NCI-H1105 treated with DMSO at 0.1 percent for 48 hours (cell line): ENCODE measurements at regions not wholly inside any gene's neighbourhood (a gene's known extent, or its start where the extent isn't known, plus 50 kb on each side); places are given as distances from the start of the nearest gene placed in this dataset.

ENCODE experiments used
- DNase-seq: peaks from one replicate; lab custom pipeline; 2025; lab: John Stamatoyannopoulos, UW

DNA sequence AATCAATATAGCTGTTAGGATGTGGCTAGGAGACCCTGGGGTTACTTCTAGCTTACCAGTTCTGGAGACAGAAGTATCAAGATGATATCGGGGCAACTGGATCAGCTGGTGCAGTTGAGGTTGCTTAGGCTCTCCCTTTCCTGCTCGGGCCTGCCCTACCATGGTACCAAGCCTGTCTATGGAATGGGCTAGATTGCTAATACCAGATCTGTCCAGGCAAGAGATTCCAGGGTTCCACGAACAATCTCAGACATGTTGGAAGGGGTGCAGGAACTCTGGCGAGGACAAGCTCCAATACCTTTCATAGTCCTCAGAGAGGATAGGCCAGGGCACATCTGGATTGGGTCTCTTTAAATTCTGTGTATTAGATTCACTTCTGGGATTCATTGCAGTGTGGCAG lies 53.8 kb downstream of the ADM start:
- DNase-seq, result no peak

DNA sequence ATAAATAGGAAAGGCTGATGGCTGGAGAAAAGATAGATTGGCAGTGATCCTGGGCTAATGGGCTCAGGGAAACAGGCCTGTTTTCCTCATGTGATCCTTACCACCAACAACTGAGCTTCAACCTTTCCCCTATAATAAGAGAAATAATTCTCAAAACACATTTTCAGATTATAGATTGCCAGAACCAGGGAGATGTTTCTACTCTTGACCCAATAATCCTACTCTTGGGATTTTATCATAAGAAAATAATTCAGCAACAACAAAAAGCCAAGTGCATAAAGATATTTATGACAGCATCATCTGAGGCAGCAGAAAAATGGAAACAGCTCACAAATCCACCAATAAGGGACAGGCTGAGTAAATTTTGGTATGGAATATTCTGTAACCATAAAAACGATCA lies 54.3 kb downstream of the ADM start:
- no peak for DNase-seq

DNA sequence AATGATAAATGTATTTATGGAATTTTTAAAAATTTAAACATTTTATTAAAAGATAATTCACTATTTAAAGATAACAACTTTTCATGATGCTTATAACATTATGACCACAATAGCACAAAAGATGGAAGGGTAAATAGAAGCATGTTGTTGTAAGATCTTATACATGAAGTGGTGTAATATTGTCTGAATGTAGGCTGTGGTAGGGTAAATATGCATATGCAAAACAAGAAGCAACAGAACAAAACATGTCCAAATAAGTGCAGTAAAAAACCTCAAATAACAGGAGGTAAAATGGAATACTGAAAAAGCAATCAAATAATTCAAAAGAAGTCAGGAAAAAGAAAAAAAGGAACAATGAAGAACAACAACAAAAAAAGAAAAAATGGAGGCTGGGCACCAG lies 56.0 kb downstream of the ADM start:
- DNase-seq, result no peak

DNA sequence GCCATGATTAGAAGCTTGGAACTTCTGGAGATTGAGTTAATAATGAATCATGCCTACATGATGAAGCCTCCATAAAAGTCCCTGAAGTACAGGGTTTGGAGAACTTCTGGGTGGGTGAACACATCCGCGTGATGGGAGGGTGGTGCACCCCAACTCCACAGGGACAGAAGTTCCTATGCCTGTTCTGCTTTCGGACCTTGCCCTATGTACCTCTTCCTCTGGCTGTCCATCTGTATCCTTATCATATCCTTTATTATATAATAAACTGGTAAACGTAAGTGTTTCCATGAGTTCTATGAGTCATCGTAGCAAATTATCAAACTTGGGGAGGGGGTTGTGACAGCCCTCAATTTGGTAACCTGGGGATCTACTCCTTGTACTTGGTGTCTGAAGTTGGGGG lies 60.2 kb downstream of the ADM start:
- no peak for DNase-seq

DNA sequence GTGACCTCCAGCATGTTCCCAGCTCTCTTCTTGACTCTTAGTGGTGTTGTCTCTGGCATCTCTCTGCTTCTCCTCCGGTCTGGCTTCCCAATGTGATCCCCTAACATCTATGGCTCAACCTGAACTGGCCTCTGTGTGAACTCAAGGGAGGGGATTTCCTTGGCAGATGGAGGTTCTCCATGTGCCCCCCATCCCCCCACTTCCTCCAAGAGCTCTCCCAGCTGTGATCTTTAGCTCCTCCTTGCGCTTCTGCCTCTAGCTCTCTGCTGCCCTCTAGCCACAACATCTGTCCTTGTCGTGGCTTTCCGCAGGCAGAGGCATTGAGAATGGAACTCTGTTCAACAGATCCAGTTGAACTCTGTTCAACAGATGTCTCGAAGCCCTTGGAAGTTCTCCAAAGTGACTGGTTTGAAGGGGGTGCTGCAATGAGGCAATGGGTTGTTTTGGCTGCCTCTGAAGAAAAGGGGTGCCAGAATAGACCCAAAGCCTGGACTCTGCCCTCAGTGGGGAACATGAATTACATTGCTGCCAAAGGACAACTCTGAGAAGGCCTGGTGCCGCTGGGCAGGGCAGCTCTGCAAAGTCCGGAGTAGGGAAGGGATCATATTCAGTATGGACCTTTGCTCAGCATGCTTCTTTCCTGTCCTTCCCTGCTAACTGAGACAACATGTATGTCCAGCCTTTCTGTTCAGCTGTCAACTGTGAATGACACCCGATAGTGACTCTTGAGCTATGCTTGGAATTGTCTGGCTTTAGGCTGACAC lies 61.9 kb downstream of the ADM start:
- DNase-seq, result peak; percentile 43

DNA sequence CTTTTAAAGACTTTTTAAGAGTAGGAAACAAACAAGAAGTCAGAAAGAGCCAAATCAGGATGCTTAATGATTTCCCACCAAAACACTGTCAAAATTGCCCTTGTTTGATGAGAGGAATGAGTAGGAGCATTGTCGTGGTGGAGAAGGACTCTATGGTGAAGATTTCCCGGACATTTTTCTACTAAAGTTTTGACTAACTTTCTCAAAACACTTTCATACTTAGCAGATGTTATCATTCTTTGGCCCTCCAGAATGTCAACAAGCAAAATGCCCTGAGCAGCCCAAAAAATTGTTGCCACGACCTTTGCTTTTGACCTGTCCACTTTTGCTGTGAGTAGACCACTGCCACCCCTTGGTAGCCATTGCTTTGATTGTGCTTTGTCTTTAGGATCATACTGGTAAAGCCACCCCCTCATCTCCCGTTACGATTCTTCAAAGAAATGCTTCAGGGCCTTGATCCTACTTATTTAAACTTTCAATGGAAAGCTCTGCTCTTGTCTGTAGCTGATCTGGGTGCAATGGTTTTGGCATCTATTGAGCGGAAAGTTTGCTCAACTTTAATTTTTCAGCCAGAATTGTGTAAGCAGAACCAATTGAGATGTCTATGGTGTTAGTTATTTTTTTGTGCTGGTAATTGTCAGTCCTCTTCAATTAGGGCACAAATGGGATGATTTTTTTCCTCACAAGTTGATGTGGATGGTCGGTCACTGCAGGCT lies 67.2 kb downstream of the ADM start:
- no peak for DNase-seq

DNA sequence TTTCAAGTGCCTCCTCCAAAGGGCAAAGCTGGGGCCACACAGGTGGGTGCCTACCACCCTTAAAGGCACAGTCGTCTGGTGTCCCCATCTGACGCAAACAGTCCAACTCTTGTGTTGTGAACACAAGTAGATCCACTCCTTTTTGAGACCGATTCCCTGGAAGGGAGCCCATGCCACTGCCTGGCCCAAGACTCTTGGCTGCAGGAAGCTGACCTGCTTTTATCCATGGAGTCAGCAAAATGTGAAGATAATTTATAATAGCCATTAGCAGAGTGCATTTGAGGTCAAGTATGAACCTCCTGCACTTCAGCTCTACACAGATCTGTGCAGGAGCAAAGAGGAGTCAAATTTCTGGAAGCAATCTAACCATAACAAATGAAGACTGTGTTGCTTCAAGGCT lies 68.5 kb downstream of the ADM start:
- DNase-seq, result peak; percentile 18

DNA sequence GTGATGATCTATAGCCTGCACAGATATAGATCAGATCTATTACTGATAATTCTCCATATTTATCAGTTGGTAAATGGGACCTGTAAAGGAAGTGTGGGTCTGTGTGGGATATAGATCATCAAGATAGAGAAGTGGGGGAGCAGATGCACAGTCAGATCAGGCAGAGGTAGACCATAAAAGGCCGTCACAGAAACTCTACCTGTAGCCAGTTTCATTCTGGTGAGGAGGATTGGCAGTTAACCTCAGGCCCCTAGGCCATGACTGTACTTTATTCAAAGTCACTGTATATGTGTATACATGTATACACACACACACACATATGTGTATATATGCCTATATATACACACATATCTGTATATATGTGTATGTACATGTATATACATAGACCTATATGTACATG lies 69.1 kb downstream of the ADM start:
- DNase-seq, result no peak

DNA sequence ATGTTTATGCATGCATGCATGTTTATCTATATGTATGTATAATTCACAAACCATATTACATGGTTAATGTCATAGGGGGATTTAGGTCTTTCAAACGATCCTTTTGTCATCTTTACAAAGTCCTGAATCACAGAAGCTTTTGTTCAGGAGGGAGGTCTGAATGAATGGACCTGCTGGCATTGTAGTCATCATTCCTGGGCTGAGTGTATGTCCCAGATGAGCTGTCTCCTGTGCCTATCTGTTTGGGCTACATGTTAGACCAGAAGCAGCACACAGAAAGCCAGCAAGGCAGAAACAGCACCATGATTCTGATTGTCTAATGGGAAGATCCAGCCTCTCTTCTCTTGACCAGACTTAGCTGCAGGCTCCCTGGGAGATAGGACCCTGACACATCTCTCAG lies 69.5 kb downstream of the ADM start:
- no peak for DNase-seq

DNA sequence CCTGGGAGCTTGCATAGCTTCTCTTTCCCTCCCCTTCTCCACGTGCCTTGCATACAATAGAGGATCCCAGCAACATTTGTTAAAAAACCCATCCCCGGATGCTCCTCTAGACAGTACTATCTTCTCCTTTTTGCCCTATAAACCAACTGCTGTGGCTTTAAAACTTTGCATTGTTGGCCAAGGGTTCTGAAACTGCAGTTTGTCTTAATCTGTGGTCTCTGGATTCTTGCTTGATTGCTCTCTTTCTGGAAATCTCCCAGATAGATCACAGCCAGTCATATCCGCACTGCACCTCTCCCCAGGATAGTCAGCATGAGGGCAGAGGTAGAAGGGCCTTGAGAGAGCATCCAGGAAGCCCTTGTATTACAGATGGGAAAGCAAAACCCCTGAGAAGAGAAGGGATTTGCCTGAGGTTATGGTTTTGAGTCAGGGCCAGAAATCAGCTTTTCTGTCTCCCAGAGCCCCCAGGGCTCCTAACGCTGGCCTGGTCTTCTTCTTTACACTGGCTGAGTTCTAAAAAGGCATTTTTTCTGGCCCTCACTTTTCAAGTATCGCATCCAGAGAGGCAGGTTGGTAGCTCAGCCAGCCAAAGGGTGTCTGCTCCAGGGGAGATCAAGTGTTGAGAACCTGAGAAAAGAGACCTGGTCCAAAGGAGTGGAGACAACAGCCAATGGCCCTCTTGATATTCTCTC lies 70.6 kb downstream of the ADM start:
- DNase-seq, result no peak

DNA sequence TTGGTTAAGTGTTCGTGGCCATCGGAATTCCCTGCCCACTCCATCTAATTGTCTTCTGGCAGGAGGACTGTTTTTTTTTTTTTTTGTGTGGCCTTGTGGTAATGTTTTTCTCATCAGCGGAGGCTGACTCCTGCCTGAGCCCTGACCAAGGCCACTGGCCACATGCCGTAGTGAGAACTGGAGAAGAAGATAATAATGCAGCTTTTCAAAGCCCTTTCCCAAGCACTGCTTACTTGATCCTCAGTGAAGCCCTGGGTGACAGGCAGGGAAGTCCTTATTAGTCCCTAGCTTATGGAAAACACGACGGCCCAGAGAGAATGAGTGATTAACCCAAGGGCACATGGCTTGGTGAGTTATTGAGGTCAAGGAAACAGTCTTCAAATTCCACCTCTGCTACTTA lies 71.2 kb downstream of the ADM start:
- no peak for DNase-seq

DNA sequence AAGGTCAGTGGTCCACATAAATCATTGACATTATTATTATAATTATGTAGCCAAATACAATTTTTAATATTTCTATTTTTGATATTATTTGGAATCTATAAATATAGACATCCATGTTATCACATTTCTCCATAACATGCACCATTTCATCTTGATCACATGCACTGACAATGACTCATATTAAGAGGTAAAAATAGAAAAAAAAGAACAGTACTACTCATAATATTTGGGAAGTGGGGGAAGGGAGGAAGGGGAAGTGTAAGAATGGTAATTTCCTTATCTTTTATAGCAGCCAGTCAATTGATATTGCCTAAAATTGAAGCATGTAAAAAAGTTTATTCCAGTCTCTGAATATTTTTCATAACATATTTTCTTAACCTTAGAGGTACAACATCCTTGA lies 72.3 kb downstream of the ADM start:
- DNase-seq, result no peak

DNA sequence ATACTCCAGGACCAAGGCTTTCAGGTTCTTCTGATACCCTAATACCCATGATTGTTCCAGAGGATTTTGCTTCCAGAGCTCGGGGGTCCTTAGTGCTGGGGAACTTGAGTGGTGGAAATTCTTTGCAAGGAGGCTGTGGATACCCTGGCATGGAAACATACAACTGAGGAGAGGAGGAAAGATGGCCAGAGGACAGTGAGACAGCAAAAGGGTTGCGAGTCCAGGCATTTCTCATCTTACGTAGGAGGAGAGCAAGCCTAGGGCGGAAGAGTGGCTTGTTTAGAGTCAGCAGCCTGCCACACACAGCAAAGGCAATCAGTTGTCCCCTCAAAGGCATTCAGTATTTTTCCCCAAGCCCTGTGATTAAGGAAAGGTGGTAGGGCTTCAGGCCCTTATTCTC lies 73.5 kb downstream of the ADM start:
- no peak for DNase-seq

DNA sequence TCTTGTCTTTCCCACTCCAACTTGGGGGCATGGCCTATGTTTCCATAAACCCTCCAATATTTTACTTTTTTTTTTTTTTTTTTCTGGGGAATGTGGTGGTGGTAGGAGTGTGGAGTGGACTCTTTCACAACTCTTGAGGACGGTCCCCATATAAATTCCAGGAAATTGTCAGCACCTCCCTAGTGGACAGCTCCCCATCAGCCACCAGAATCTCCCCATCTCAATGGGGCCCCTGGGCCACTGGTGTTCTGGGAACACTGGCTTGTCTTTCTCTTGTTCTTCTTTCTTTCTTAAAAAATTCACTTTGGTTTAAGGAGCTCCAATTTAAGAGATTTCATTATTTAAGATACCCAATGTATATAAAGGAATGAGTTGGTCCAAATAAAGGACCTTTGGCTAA lies 74.1 kb downstream of the ADM start:
- no peak for DNase-seq

DNA sequence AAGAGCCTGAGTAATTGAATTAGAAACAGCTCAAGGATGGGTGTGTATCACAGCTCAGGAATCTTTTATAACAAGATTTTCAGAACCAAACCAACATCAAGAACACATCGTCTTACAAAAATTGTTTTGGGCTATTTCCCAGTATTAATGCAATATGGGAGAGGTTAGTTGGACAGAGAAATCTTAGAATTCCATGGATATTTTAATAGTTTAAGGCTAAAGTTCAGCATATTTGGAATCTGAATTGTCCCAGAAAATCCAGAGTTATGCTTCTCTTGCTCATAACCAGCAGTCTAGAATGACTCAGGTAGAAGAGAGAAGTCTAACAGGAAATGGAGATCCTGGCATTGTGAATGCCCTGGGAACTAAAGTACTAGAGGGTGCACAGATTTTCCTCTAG lies 74.6 kb downstream of the ADM start:
- no peak for DNase-seq

DNA sequence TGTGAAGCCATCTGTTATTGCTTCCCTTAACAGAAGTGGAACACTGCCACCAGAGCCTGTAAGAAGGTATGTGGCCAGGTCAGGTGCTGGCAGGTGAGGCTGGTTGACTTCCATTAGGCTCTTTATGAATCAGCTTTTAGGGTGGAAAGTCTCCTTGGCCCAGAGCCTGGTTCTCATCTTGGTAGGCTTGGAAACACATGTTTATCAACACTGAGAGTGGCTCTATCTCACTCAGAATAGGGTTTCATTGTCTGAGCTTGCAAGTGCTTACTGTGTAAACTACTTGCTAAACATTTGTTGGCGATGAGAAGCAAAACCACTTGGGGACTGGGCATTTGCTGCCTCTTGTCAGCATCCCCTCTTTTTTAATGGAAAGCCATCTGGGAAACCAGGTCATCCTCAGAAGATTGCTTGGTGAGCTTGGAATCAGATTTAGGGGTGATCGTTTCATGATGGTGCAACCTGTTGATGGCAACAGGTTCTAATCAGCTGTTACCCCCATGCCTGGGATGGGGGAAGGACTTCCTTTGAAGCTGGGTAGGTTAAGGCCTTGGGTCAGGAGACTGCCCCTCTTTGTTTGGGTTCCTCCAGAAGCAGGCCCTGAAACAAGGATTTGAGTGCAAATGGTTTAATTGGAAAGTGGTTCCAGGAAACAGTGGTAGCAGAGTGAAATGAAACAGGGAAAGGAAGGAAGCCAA lies 75.0 kb upstream of the AMPD3 start:
- peak; percentile 80 for DNase-seq

DNA sequence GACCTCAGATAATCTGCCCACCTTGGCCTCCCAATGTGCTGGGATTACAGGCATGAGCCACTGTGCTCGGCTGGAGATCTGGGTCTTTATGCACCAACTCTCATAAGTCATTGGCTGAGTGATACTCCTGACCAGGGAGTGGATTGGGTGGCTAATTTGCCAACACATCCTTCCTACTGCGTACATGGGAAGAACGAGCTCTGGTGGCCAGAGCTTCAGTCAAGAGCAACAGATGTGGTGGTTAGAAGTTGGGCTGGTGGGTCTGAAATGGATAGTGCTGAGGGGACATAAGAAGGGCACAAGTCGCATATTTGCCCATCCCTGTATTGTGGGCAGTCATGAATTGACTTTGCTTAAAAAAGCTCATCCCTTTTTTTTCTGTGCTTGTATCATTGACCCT lies 74.1 kb upstream of the AMPD3 start:
- DNase-seq, result no peak

DNA sequence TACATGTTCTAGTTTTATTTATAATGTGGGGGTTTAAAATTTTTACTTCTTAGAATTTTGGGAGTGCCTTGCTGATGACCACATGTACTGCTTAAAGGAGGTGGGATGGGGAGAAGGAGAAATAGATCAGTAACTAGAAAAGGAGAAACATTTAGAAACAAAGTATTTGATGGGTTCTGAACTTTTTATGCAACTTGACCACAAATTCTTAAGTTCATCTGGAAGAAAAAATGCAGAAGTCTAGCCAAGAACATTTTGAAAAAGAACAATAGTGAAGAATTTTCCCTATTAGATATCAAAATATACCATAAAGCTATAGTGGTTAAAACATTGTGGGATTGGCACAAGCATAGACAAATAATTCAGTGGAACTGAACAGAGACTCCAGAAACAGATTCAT lies 73.3 kb upstream of the AMPD3 start:
- no peak for DNase-seq

DNA sequence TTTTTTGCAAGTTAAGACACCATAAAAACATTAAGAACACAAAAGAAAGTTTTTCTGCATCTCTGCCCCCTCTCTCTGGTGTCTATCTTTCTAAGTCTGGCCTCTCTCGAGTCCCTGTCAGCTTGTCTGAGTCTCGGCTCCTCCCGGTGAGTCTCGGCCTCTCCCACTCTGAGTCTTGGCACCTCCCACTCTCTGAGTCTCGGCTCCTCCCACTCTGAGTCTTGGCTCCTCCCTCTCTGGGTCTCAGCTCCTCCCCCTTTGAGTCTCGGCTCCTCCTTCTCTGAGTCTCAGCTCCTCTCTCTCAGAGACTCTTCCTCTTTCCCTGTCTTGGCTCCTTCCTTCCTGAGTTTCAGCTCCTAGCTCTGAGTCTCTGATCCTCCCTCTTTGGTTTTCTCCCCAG lies 72.5 kb upstream of the AMPD3 start:
- DNase-seq, result no peak

DNA sequence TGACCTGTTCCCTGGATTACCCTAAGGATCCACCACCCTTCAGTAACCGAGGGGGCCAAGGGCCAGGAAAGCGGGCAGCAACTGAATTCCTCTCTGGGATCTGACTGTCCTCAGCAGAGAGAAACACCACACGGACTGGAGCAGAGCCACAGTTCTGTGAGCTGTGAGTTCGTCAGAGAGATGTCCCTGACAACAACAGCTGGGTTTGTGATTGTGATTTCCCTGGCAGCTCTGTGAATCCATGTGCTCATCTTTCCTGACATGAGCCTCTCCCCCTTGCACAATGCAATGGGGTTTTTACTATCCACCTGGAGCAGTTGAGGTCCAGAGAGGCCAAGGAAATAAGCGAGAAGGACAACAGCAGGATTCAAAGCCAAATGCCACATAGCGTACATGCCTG lies 69.4 kb upstream of the AMPD3 start:
- DNase-seq, result no peak

DNA sequence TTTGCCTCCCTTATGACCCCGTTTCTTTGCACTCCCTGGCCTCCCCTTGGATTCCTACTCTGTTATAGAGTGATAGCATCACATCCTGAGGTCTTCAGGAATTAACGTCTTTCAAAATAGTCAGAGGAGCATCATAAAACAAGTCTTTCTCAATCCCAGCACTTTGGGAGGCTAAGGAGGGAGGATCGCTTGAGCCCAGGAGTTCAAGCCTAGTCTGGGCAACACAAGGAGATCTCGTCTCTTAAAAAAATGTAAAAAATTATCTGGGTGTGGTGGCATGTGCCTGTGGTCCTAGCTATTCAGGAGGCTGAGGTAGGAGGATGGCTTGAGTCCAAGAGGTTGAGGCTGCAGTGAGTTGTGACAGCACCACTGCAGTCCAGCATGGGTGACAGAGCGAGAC lies 68.7 kb upstream of the AMPD3 start:
- DNase-seq, result no peak

DNA sequence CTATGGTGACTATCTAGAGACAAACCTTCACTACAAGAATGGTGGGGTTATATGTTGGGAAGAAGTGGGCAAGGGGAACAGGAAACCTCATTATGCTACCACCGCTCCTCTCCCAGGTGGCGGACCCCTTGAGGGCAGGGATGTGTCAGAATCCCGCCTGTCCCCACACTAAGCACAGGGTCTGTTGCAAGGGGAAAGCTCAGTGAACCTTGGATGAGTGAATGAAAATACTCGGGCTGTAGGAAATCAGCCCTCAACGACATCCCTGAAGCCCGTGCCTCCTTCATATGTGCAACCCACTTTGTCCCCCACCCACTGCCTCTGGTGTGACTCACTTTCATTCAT lies 68.2 kb upstream of the AMPD3 start:
- DNase-seq, result no peak
